Kasumi-1 (cell line): ENCODE measurements at regions not wholly inside any gene's neighbourhood (a gene's known extent, or its start where the extent isn't known, plus 50 kb on each side); places are given as distances from the start of the nearest gene placed in this dataset.

ENCODE experiments used
- DNase-seq, 2 experiments: peaks; one replicate each; lab custom pipeline; 2025; lab: John Stamatoyannopoulos, UW

GRCh38 chr3:160130071-160130470 is 95.2 kb upstream of the C3orf80 start:
- DNase-seq, result no peak

- DNase-seq, result no peak
Observed at GRCh38 chr3:160130950-160131349, 94.3 kb upstream of the C3orf80 start.

- no peak for DNase-seq
Observed at GRCh38 chr3:160132226-160132625, 93.0 kb upstream of the C3orf80 start.

GRCh38 chr3:160133757-160134156 is 91.5 kb upstream of the C3orf80 start:
- peak in 1 of 2 experiments; percentile 20 for DNase-seq

GRCh38 chr3:160134454-160134853 is 90.8 kb upstream of the C3orf80 start:
- no peak for DNase-seq

GRCh38 chr3:160134964-160135363 is 90.3 kb upstream of the C3orf80 start:
- DNase-seq, result peak; percentile 42 to 68

- DNase-seq, result no peak
Observed at GRCh38 chr3:160135851-160136250, 89.4 kb upstream of the C3orf80 start.

- DNase-seq, result no peak
Observed at GRCh38 chr3:160136421-160136820, 88.8 kb upstream of the C3orf80 start.

- no peak for DNase-seq
Observed at GRCh38 chr3:160139291-160139690, 85.9 kb upstream of the C3orf80 start.

GRCh38 chr3:160140756-160141155 is 84.5 kb upstream of the C3orf80 start:
- DNase-seq, result no peak

- no peak for DNase-seq
Observed at GRCh38 chr3:160141485-160142185, 83.6 kb upstream of the C3orf80 start.

GRCh38 chr3:160143482-160143881 is 81.7 kb upstream of the C3orf80 start:
- DNase-seq, result no peak

GRCh38 chr3:160150066-160150465 is 75.2 kb upstream of the C3orf80 start:
- DNase-seq, result no peak

- DNase-seq, result no peak
Observed at GRCh38 chr3:160150525-160150924, 74.7 kb upstream of the C3orf80 start.

- no peak for DNase-seq
Observed at GRCh38 chr3:160152638-160153037, 72.6 kb upstream of the C3orf80 start.

GRCh38 chr3:160154033-160154432 is 71.2 kb upstream of the C3orf80 start:
- DNase-seq, result no peak

GRCh38 chr3:160154596-160154995 is 70.6 kb upstream of the C3orf80 start:
- no peak for DNase-seq

- no peak for DNase-seq
Observed at GRCh38 chr3:160157321-160157720, 67.9 kb upstream of the C3orf80 start.

GRCh38 chr3:160159341-160159740 is 65.9 kb upstream of the C3orf80 start:
- no peak for DNase-seq

- DNase-seq, result no peak
Observed at GRCh38 chr3:160159806-160160205, 65.4 kb upstream of the C3orf80 start.

GRCh38 chr3:160161921-160162320 is 63.3 kb upstream of the C3orf80 start:
- DNase-seq, result no peak

GRCh38 chr3:160162440-160162839 is 62.8 kb upstream of the C3orf80 start:
- no peak for DNase-seq

- peak; percentile 37 to 73 for DNase-seq
Observed at GRCh38 chr3:160163229-160163878, 61.9 kb upstream of the C3orf80 start.

- no peak for DNase-seq
Observed at GRCh38 chr3:160168246-160168645, 57.0 kb upstream of the C3orf80 start.
